GM19372 (cell line): ENCODE measurements at regions not wholly inside any gene's neighbourhood (a gene's known extent, or its start where the extent isn't known, plus 50 kb on each side); places are given as distances from the start of the nearest gene placed in this dataset.

Experiments used
- ATAC-seq: cut with Tn5 transposase; IDR thresholded peaks from one replicate; pipeline ENCODE4 v1.9.1; 2021; ENCODE audit warnings: mild to moderate bottlenecking, low read depth, moderate library complexity; ENCODE audit not compliant: unreplicated experiment

DNA sequence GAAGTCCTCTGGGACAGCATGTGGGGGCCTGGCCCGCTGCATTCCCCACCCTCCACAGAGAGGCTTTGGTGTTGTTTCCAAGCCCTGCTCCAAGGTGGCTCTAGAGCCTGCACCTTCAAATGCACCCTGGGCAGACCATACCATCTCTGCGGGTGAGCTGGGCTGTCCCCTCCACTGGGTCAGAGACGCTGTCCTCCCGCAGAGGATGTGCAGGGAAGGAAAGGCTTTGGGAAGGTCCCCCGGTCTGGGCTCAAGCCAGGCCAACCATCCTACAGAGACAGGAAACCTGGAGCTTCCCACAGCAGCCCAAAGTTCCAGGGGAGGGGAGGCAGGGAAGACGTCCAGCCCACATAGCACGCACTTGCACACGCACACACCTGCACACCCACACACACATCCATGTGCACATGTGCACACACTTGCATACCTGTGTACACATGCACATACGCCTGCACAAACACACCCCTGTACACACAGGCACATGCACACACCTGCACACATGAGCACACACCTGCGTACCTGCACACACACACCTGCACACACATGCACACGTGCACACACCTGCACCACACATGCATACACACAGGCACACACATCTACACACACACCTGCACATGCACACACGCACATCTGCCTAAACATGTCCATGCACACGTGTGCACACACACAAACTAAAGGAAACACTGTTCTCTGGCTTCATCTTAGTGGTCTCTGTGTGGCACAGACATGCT lies 155.4 kb downstream of the ERMARD start:
- no peak for ATAC-seq

DNA sequence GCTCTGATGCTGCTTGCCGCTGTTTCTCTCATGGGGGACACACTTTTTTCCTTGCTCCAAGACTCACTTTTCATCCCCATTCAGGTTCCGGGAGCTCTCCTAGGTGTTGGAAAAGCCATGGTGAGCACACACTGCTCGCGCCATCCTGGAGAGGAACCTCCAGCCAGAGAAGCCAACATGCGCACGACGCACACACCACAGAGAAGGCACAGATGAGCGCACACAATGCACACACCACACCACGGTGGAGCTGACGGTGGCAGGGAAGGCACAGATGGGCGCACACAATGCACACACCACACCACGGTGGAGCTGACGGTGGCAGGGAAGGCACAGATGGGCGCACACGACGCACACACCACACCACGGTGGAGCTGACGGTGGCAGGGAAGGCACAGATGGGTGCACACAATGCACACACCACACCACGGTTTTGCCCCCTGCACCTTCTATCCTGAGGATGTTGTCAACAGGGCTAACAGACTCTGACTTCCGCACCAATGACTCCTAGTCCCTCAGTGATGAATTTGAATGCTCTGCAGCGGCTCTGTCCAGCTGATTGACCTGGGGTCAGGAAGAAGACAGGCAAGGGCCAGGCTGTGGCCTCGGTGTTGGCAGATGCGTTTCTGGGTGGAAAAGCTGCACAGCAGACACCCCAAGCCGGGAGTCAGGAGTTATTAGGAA lies 154.7 kb downstream of the ERMARD start:
- no peak for ATAC-seq

DNA sequence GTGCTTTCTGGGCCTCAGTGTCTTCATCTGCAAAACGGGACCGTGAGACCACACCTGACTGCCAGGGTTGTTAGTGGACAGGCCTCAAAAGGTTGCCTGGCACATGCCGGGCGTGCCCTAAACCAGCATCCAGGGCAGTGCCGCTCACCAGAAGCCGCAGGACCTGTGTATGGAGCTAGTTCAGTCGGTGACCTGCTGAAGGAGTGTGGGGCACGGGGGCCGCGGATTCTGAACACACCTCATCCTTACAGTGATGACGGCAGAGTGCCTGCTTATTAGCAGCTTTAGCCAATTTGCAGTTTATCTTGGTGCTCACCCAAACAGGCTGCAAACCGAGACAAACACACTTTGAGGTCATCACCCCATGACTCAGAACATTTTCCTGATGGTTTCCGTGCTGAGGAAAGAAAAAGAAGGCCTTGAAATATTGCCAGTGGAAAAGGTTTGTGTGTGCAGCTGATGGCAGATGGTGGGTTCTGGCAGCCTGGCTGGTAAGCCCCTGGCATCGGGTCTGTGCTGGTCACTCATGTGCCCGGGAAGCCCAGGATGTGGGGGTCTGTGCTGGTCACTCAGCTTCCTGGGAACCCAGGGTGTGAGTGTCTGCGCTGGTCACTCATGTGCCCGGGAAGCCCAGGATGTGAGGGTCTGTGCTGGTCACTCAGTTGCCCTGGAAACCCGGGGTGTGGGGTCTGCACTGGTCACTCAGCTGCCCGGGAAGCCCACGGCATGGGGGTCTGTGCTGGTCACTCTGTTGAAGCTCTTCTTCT lies 153.8 kb downstream of the ERMARD start:
- ATAC-seq: no peak

DNA sequence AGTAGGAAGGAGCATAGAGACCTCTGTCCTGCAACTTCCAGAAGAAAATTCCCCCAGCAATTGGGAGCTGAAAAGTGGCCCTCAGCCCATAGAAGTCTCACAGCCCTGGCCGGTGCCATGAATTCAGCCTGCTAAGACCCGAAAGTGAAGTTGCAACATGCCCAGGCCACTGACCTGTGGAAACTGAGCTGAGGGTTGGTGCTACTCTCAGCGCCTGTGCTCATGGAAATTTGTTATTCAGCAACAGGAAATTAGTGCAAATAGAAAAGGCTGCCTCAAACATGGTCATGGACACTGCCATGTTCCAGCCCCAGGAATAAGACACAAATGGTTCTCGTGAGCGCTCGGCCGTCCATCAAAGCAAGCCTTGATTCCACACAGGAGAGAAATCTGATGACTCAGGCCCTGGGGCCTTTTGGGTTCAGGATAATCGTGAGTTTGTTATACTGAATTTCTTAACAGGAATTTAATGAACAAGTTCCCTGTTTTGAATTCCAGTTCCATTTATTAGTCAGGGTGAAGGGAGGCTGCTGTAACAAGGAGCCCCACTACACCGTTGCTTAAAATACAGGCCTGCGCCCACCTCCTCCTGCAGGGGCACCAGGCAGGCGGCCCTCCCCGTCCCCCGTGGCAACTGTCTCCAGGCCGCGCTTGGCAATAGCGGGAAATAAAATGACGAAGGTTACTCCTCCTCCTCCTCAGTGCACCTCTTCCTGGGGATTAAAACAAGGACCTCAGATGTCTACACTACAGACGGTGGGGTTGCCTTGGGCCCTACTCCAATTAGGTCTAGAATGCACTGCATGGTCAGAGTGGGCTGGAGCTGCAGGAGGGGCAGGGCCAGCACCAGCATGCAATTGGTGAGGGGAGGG lies 152.9 kb downstream of the ERMARD start:
- ATAC-seq: no peak

DNA sequence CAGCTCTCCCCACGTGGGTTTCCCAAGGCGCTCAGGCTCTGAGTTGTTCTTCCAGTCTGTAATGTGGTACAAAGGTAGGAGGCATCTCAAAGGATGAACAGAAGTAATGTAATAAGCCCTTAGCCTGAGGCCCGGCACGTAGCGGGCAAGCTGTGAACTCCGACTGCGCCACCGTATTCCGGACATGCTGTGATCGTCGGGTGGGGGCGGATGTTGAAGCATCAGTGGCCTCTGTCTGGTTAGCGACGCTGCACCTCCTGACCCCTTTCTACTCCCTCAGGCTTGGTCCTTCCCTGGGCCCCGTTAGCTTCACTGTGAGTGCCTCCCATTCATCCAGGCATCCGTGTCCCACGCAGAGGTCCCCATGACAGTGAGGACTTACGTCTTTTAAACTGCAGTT lies 151.7 kb downstream of the ERMARD start:
- no peak for ATAC-seq

DNA sequence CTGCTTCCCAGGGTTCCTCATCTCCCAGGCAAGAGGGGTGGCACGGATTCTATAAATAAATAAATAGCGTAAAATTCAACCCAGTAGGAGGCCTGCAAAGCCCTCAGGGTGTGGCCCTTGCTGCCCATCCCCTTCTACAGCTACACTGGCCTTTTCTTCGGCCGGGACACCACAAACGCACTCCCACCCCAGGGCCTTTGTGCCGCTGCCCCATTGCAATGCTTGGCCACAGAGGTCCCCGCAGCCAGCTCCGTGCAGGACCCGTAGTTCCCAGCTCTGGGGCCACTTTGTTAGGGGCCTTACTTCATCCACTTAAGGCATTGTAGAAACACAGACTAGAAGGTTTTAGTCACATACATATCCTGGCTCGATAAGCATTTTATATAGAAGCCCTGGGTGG lies 151.2 kb downstream of the ERMARD start:
- no peak for ATAC-seq

DNA sequence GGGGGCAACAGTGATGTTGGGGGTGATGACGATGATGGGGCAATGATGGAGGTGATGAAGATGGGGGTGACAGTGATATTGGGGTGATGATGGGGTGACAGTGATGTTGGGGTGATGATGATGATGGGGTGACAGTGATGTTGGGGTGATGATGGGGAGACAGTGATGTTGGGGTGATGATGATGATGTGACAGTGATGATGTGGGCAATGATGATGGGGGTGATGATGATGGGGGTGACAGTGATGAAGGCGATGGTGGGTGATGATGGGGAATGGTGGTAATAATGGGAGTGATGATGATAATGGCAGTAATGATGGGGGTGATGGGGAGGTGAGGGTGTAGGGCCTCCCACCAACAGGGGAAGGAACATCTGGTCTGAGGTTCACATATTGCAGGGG lies 150.6 kb downstream of the ERMARD start:
- ATAC-seq: no peak

DNA sequence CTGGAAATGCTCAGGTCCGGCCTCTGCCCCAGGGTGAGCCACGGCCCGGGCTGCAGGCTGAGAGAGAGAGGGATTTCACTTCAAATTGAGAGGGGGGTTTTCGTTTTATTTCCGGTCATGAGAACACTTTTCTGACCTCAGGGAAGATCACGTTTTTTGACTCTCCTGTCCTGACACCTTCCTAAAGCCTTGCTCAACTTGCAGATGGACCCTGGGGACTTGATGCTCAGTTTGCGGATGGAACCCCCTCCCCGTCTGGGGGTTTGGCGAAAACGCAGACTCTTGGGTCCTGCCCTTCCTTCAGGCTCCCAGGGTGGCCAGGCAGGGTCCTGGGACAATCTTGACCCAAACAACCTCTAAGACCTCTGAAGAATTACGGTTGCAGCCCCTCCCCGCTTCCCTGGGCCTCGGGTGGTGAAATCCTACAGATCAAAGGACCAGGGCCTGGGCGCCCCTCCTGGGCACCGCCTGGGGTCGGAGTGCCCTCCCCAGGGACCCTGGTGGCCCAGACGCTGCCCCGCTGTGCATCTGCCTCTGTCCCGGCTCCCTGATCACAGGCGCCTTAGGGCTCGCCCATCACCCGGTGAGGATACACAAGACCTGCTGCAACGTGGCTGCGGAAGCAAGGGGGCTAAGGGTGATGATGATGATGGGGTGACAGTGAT lies 148.2 kb downstream of the ERMARD start:
- no peak for ATAC-seq

DNA sequence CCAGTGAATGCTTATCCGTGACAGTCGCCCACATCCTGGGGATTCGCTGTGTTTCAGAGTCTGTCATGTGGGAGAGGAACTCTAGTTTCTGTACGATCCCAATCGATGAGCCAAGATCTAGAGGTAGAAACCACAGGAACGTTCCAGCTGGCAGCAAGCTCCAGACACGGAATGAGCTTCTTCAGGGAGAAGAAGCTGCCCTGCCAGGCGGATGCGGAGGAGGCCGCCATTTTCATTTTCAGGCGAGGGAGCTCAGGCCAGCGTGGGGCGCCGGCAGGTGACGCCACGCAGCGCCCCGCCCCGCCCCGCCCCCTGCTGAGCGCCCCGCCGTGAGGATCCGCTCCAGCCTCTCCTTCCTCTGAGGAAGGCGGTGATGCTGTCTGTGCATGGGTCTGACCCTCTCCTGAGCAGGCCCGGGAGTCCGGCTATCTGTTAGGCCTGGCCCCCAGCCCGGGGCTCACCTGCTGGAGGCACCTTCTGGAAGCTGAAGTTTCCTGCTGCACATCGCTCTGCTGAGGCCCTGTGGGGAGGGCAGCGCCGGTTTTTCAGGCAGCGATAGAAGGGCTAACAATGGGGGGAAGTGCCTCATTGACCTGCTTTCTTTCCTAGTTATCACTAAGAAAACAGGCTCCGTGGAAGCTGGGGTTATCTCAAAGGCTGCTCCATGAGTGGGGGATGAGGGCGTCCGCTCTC lies 147.5 kb downstream of the ERMARD start:
- no peak for ATAC-seq

DNA sequence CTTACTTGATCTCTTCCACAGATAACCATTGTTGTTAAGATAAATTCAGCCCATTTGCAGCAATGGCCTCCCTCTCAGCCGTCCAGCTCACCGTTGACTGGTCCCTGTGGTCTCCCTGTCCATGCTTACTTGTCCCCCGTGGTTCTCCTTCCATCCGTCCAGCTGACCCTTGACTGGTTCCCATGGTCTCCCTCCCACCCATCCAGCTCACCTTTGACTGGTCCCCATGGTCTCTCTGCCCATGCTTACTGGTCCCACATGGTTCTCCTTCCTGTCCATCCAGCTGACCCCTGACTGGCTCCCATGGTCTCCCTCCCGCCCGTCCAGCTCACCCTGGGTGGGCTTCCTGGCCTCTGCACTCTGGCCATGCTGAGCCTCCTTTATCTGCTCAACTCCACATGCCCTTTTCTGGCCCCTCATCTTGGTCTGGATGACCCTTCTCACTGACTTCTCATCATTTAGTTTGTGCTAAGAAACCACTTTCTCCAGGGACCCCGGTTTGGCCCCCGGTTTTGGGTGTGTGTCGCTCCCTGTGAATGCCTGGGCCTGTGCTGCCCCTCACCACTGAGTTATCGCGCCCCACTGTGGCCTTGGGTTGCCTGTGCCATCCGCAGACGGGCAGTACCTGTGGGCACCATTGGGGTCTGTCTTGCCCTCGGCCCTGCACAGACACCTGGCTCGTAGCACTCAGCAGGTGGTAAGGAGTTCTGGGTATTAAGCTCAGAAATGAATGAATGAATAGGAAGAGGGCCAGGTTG lies 146.4 kb downstream of the ERMARD start:
- ATAC-seq: no peak

DNA sequence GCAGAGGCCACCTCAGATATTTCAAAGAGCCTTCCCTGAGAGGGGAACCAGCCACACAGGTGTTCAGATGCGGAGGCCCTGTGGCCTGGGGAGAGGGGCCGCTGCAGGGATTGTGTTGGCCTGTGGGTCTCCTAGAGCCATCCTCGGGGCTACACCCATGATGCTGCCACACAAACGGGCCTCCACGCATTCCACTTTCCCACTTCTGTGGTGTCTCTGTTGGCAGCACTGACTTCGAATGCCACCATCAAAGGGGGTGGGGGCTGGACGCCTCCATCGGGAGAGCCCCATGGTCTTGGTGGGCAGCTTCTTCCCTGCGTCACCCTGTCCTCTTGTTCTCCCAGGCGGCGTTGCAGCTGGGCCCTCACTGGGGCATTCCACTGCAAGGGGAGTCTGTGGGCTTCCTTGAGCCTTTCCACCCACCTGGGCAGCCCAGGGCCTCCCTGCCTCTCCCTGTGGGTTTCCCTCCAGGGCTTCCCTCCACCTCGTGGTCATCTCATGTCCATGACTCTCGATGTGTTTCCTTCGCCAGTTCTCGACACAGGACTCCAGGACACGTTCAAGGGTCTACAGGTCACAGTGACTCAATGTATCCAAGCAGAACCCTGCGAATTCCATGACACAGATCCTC lies 145.5 kb downstream of the ERMARD start:
- no peak for ATAC-seq

DNA sequence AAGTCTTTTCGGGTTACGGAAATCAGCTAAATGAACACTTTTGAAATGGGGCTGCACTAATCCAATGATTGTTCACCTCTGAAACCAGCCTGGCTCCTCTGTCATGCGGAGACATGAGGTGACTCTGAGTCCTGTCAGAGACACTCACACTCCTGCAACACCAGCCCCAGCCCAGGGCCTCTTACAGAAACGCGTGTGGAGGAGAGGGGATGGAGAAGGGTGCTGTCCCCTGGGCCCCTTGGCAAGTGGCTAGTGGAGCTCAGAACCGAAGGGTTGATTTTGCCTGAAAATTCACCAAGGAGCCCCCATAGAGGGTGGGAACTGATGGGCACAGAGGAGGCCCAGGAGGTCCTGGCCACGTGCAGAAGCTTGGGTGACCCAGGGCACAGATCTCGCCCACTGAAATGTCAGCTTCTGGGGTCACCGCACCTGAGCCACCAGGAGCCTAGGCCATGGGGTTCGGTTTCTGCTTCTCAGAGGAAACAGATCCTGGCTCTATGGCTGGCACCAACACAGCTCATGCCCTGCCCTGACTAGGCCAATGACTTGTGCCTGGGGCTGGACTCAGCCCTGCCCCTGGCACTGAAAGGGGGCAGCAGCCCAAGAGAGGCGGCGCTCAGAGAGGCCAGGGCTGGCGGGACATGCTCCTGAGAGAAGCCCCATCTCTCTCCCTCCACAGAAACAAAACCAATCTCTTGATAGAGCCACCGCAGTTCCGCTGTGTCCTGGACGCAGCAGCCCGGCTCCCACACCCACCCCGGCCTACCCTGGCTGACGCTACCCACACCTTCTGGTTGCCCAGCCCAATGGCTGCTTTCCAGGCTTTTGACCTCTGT lies 144.7 kb downstream of the ERMARD start:
- no peak for ATAC-seq

DNA sequence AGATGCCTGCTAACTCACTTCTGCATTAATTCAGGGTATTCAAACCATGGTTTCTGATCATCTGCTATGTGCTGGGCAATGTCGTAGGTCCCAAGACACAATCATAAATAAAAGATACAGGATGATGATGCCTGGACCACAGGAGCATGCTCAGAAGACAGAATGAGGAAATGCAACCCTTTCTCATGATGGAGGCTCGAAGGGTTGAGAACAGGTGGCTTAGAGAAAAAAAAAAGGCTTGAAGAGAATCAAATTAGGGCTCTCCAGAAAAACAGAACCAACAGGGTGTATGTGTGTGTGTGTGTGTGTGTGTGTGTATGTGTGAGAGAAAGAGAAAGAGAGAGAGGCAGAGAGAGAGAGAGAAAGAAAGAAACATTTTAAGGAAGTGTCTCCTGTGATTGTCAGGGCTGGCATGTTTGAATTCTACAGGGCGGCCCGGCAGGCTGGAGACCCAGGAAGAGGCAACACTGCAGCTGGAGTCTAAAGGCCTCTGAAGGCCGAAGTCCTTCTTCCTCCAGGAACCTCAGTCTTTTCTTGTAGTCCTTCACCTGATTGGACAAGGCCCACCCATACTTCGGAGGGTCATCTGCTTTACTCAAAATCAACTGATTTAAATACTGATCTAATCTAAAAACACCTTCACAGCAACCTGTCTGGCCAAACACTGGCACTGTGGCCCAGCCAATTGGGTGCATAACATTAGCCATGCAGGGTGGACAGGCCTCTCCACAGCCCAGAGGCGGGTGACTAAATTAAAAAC lies 143.8 kb downstream of the ERMARD start:
- ATAC-seq: no peak

DNA sequence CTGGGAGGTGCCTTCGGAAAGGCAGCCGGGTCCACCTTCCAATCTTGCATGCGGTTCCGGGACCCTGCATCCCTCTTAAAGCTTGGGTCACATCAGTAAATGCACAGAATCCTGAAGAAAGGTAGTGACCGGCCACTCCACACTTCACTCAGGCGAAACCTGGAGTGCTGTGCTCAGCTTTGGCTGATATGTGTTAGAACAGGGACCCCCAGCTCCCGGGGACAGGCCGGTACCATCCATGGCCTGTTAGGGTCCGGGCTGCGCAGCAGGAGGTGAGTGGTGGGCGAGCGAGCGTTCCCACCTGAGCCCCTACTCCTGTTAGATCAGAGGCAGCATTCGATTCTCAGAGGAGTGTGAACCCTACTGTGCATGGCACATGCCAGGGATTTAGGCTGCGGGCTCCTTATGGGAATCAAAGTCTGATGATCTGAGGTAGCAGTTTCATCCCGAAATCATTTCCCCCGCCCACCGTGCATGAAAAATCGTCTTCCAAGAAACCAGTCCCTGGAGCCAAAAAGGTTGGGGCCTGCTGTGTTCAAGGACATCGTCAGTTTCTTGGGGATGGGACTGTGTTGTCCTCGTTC lies 143.0 kb downstream of the ERMARD start:
- ATAC-seq: no peak

DNA sequence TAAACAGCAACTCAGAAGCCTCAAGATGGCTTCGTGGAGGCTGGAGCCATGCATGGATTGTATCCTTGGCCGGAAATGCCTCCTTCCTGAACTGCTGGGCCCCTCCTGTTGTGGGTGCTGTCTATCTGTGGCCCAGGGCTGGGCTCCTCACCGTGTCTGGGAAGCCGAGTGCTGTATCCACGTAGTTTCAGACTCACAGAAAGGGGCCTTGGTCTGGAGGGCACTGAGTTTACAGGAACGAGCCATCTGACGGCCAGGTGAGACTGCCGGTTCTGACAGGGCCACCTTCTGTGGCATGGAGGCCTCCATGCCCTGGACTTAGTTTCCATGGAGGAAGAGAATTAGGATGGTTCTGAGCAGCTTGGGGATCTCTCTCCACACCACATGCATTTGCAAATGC lies 142.2 kb downstream of the ERMARD start:
- ATAC-seq: no peak

DNA sequence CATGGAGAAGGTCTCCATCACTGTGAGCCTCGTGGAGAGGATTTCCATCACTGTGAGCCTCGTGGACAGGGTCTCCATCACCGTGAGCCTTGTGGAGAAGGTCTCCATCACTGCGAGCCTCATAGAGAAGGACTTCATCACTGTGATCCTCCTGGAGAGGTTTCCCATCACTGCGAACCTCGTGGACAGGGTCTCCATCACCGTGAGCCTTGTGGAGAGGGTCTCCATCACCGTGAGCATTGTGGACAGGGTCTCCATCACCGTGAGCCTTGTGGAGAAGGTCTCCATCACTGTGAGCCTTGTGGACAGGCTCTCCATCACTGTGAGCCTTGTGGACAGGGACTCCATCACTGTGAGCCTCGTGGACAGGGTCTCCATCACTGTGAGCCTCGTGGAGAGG lies 140.4 kb downstream of the ERMARD start:
- ATAC-seq: no peak
